GM12891 (cell line): ENCODE measurements at regions not wholly inside any gene's neighbourhood (a gene's known extent, or its start where the extent isn't known, plus 50 kb on each side); places are given as distances from the start of the nearest gene placed in this dataset.

Source experiments
- POLR2A ChIP-seq: IDR thresholded peaks from 2 replicates; pipeline ENCODE4 v1.6.1; 2011; ENCODE audit warnings: low read depth, low read length, control low read depth
- POLR2AphosphoS5 ChIP-seq: IDR thresholded peaks from 2 replicates; pipeline ENCODE4 v1.6.1; 2011; ENCODE audit warnings: low read depth, low read length, control low read depth

GRCh38 chr16:79317521-79317920, 283.0 kb downstream of the MAF start:
- TF ChIP-seq POLR2AphosphoS5 (no peak), POLR2A (no peak)
